RWPE2 (cell line): ENCODE measurements at regions not wholly inside any gene's neighbourhood (a gene's known extent, or its start where the extent isn't known, plus 50 kb on each side); places are given as distances from the start of the nearest gene placed in this dataset.

ENCODE experiments used
- ATAC-seq: fragments of 200-7000 bp; cut with Tn5 transposase; 3 replicates; pipeline ENCODE4 v1.9.1; 2021; ENCODE audit warnings: low read depth
- DNase-seq: peaks from one replicate; pipeline ENCODE4 v3.0.0-alpha.2; 2020; ENCODE audit warnings: low spot score
- H3K27ac ChIP-seq: fragments of 450-650 bp; 2 replicates; pipeline ENCODE4 v1.5.1; 2017; ENCODE audit warnings: mild to moderate bottlenecking; ENCODE audit not compliant: poor library complexity, severe bottlenecking
- H3K27me3 ChIP-seq: fragments of 250-450 bp; sonication (Bioruptor Pico); 2 replicates; pipeline ENCODE4 v1.5.1; 2021; ENCODE audit warnings: mild to moderate bottlenecking, moderate library complexity; ENCODE audit not compliant: insufficient read depth, poor library complexity, severe bottlenecking
- H3K36me3 ChIP-seq: fragments of 250-450 bp; sonication (Bioruptor Pico); 2 replicates; pipeline ENCODE4 v1.5.1; 2020; ENCODE audit warnings: low read depth, mild to moderate bottlenecking, moderate library complexity
- H3K4me1 ChIP-seq: fragments of 250-450 bp; sonication (Bioruptor Pico); 2 replicates; pipeline ENCODE4 v1.5.1; 2021; ENCODE audit warnings: mild to moderate bottlenecking, moderate library complexity; ENCODE audit not compliant: insufficient read depth, poor library complexity, severe bottlenecking
- H3K4me3 ChIP-seq: fragments of 250-450 bp; sonication (Bioruptor Pico); 2 replicates; pipeline ENCODE4 v1.5.1; 2021; ENCODE audit warnings: mild to moderate bottlenecking, moderate library complexity; ENCODE audit not compliant: severe bottlenecking
- H3K9me3 ChIP-seq: fragments of 250-450 bp; sonication (Bioruptor Pico); 2 replicates; pipeline ENCODE4 v1.5.1; 2021; ENCODE audit warnings: mild to moderate bottlenecking, moderate library complexity; ENCODE audit not compliant: severe bottlenecking
- TF ChIP-seq, protein P1 (sequence below): fragments of 450-650 bp; IDR thresholded peaks from one replicate; pipeline ENCODE4 v1.5.1; 2017; ENCODE audit warnings: mild to moderate bottlenecking, moderate library complexity; ENCODE audit not compliant: poor library complexity, severe bottlenecking

DNA sequence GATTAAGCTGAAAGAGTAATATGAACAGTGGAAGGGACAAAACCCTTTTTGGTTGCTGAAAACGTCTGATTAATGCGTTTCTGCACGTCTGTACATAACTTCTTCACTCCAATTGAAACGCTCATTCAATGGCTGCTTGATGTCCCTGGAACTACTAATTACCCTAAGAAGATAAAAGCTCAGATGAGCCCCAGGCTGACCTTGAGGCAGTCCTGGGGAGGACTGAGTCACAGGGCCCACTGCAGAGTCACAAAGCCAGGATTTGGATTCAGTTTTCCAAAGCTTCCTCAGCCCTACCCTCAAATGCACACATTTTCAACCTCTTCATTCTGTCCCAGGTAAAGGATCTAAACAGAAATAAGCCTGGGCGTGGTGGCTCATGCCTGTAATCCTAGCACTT, 75.0 kb upstream of the FLT1 start:
- ATAC-seq (no peak), DNase-seq (no peak)
- Histone ChIP-seq H3K36me3 (no peaks in the 10 kb centered on the region), H3K9me3 (no peaks in the 10 kb centered on the region), H3K4me3 (no peak overlapping the region), H3K27ac (no peak overlapping the region), H3K27me3 (no peaks in the 10 kb centered on the region), H3K4me1 (no peaks in the 10 kb centered on the region)
- TF ChIP-seq, protein P1, sequence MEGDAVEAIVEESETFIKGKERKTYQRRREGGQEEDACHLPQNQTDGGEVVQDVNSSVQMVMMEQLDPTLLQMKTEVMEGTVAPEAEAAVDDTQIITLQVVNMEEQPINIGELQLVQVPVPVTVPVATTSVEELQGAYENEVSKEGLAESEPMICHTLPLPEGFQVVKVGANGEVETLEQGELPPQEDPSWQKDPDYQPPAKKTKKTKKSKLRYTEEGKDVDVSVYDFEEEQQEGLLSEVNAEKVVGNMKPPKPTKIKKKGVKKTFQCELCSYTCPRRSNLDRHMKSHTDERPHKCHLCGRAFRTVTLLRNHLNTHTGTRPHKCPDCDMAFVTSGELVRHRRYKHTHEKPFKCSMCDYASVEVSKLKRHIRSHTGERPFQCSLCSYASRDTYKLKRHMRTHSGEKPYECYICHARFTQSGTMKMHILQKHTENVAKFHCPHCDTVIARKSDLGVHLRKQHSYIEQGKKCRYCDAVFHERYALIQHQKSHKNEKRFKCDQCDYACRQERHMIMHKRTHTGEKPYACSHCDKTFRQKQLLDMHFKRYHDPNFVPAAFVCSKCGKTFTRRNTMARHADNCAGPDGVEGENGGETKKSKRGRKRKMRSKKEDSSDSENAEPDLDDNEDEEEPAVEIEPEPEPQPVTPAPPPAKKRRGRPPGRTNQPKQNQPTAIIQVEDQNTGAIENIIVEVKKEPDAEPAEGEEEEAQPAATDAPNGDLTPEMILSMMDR = no peak

DNA sequence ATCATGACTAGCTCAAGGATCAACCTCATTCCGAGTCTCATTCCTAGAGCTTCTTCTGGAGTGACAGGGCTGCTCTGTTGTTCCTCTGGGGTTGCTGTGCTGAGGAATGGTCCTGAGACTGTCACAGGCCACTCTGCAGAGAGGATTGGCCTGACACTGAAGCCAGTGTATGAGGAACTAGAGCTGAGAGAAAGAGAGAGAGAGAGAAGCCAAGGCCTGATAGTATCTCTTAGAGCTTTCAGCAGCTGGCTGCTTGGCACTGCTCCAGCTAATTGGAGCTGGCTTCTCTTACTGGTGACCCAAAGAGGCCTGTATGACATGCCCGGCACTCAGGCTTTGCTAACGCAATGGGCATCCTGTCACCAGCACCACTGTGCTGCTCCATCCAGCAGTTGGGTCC, 73.4 kb upstream of the FLT1 start:
- no peaks in the 10 kb centered on the region for H3K27me3 ChIP-seq
- H3K36me3 ChIP-seq = no peaks in the 10 kb centered on the region
- H3K4me3 ChIP-seq = no peak overlapping the region
- DNase-seq = no peak
- no peak overlapping the region for H3K27ac ChIP-seq
- no peak for ATAC-seq
- TF ChIP-seq, protein P1 = no peak
- H3K4me1 ChIP-seq = no peaks in the 10 kb centered on the region
- H3K9me3 ChIP-seq = no peaks in the 10 kb centered on the region

DNA sequence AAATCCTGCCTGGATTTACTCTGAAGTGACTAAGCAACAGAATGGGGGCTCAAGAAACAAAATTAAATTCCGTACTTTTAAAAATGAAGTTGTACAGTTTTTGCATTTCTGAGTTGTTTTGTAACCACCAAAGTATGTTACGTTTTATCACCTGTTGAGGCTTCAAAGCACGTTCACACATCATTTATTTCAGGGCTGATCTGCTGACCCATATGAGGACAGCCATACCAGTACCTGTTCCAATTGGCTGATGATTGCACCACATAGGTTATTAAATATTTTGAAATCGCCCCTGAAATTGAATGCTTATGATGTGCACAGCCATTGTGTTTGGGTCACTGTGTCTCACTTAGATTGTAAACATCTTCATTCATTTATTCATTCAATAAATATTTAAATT, 72.0 kb upstream of the FLT1 start:
- no peaks in the 10 kb centered on the region for H3K9me3 ChIP-seq
- no peak for DNase-seq
- H3K36me3 ChIP-seq = no peaks in the 10 kb centered on the region
- ATAC-seq = no peak
- H3K27me3 ChIP-seq = no peaks in the 10 kb centered on the region
- H3K4me3 ChIP-seq = no peak overlapping the region
- TF ChIP-seq, protein P1 = no peak
- H3K4me1 ChIP-seq = no peaks in the 10 kb centered on the region
- H3K27ac ChIP-seq = no peak overlapping the region

DNA sequence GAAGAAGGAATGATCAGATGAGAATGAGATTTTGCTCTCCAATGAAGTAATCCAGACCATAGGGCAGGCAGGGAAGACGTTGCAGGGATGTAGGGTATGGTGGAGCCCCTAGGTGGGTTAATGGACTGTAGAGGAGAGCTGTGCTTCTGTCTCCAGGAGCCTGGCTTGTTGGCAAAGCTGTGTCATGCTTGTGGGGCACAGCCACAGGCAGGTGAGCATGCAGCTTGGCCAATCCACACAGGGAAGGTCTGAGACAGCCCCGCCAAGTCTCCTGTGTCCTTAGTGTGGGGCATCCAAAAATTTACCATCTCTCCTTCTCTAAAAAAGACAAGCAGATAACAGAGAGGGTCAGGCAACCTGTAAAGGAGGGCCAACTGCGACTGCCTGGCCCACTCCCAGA, 71.4 kb upstream of the FLT1 start:
- Histone ChIP-seq H3K4me1 (no peaks in the 10 kb centered on the region), H3K36me3 (no peaks in the 10 kb centered on the region), H3K27me3 (no peaks in the 10 kb centered on the region), H3K9me3 (no peaks in the 10 kb centered on the region), H3K27ac (no peak overlapping the region), H3K4me3 (no peak overlapping the region)
- TF ChIP-seq, protein P1 = no peak
- ATAC-seq (no peak), DNase-seq (no peak)

DNA sequence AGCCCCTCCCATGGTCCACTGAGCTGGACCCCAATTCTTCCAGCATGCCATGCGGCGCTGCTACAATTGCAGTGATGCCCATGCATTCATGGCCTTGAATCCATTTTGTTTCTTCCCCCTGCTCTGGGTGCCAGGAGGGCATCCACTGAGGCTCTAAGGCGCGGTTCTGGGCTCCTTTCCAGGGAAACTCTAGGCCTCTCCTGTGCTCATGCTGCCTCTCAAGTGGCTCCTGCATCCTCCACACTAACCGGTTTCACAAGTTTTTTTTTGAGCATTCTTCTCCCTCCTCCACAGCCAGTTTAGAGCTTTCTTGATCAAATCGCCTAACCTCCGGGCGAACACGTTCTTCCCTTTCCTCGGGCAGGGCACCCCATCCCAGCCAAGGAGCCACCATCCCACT, 69.1 kb upstream of the FLT1 start:
- Histone ChIP-seq H3K4me1 (no peaks in the 10 kb centered on the region), H3K27ac (no peak overlapping the region), H3K27me3 (no peaks in the 10 kb centered on the region), H3K4me3 (no peak overlapping the region), H3K36me3 (no peaks in the 10 kb centered on the region), H3K9me3 (no peaks in the 10 kb centered on the region)
- DNase-seq (no peak), ATAC-seq (peak; percentile 48; the same call in 1 of the 3 replicates)
- TF ChIP-seq, protein P1 = no peak
